NCI-H524 treated with DMSO at 0.1 percent for 48 hours (cell line): ENCODE measurements at regions not wholly inside any gene's neighbourhood (a gene's known extent, or its start where the extent isn't known, plus 50 kb on each side); places are given as distances from the start of the nearest gene placed in this dataset.

Experiments
- DNase-seq: peaks from one replicate; lab custom pipeline; 2025; lab: John Stamatoyannopoulos, UW

DNA sequence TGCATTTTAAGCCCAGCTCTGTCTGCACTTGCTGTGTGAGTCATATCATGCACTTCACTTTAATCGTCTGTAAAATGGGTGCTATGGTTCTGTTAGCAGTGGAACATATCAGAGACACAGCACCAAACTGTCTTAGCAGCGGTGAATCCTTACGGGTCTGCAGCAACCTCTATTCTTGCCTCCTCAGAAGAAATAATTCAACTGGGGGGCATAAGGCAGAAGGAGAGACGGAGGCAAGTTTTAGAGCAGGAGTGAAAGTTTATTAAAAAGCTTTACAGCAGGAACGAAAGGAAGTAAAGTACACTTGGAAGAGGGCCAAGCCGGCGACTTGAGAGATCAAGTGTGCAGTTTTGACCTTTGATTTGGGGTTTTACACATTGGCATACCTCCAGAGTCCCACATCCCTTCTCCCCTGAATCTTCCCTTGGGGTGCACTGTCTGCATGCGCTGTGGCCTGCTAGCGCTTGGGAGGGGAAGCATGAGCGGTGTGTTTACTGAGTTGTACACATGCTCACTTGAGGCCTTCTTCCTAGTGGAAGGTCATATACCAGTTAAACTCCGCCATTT is 109.8 kb downstream of the DDX1 start:
- DNase-seq = no peak

- no peak for DNase-seq
These were observed 110.3 kb downstream of the DDX1 start for GRCh38 chr2:15701991-15702390.

- DNase-seq = no peak
These were observed 110.8 kb downstream of the DDX1 start for GRCh38 chr2:15702452-15702851.

DNA sequence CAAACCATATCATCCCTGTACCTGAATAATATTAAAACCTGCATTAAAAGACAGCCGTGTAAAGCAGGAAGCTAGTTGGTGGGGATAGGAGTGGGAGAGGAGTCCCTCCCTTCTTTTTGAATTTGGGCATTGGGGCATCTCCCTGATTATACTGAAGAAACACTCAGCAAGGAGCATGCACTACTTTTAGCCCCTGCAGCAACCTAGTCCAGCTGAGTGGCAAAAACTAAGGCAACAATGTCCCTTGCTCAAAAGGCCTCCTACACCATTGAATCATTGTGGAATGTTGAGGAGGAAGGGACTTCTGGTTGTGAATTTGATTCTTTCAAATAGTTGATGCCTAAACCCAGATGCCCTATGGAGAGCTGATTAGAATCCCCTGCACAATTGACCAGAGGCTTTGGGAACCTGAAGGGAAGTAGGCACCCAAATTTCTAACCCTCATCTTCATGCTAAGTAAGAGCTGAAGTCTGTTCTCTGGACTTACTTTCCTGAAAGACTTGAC is 111.7 kb downstream of the DDX1 start:
- no peak for DNase-seq

- DNase-seq = no peak
These were observed 112.6 kb downstream of the DDX1 start for GRCh38 chr2:15704086-15704787.

GRCh38 chr2:15704788-15705115 is 113.1 kb downstream of the DDX1 start:
- DNase-seq = no peak

DNA sequence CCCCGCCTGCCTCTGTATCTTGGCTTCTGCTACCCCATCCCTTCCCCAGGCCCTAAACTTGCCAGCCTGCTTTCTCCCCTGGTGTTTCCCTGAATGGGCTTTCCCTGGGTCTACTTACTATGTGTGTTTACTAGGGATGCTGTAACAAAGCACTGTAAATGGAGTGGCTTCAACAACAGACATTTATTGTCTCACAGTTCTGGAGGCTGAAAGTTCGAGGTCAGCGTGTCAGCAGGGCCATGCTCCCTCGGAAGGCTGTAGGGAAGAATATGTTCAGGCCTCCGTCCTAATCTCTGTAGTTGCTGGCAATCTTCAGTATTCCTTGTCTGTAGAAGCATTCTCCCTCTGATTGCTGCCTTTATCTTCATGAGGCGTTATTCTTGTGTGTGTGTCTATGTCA is 113.6 kb downstream of the DDX1 start:
- no peak for DNase-seq

GRCh38 chr2:15705839-15706386 is 114.2 kb downstream of the DDX1 start:
- DNase-seq = no peak

DNA sequence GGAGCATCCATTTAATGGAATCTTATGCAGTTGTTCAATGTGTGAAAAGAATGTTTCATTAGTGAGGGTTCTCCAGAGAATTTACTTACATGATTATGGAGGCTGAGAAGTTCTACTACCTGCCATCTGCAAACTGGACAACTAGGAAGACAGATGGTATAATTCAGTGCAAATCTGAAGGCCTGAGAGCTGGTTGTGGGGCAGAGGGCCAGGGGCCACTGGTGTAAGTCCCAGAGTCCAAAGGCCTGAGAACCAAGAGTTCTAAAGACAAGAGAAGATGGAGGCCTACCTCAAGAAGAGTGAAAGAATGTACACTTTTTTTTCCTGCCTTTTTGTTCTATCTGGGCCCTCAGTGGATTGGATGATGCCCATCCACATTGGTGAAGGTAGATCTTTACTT is 114.8 kb downstream of the DDX1 start:
- DNase-seq = no peak

GRCh38 chr2:15706986-15707632 is 115.4 kb downstream of the DDX1 start:
- DNase-seq = no peak

GRCh38 chr2:15708161-15708560 is 116.5 kb downstream of the DDX1 start:
- DNase-seq = no peak

DNA sequence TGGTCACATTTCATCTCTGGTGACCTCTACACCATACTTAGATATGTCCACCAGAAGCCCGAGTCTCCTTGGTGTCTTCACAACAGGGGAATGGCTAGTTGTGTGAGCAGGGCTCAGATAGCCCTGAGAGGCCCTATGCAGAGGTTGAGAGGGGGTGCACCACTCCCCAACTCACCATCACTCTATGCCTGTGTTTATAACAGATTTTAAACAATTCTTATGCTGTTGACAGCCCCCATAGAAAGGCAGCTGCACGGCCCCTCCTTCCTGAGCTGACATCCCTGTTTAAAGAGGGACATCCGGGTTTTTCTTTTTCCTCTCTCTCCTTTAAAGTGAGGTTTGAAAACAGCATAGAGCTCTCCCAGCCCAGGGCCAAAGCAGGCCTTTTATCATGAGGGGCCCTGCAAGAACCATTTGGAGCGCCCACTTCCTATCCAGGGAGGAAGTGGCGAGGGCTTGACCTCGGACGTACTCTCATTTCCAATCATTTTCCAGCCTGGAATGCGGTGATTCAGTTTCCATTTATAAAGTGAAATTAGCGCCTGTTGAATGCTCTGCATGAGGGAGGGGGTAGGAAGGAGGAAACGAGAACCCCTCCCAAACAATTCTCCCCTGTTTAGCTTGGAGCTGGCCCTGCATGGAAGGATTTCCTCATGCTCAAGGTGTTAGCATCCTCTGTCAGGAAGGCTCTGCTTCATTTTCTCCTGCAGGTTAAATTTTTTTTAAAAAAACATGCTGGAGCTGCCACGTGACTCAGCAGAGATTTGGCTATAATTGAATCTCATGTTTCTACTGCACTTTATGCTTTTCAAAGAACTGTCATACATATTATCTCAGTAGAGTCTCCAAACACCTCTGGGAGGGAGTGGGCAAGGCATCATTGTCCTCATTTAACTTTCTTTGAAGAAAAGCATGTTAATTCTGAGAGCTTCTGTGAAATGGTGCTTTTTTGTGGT is 117.5 kb downstream of the DDX1 start:
- no peak for DNase-seq

DNA sequence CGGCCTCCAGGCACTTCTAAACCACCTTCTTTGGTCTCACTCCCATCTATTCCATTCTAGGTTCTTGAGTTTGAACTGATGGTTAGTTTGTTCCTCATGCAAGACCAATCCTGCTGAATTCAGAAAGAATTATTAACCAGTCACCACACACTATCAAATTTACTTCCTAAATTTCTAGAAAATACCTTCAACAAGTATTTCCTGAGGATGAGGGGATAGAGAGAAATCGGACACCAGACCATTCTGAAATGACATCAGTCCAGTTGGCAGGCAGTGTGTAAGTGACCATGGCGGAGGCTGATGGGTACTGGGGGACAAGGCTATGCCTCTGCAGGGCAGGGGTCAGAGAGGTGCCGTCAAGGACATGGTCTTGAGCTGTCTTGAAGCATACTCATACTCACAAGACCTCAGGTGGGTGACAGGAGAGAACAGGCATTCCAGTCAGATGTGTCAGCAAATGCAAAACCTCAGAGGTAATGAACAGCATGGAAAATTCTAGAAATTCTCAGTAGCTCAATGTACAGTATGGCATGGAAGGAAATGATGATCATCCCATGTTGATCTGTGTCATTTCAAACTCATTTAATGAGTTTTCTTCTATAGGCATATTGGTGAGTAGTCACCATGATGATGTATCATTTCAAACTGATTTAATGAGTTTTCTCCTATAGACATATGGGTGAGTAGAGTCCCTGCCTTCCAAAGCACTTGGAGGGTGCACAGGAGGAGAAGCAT is 119.6 kb downstream of the DDX1 start:
- no peak for DNase-seq

GRCh38 chr2:15712551-15713342 is 121.1 kb downstream of the DDX1 start:
- DNase-seq = no peak

DNA sequence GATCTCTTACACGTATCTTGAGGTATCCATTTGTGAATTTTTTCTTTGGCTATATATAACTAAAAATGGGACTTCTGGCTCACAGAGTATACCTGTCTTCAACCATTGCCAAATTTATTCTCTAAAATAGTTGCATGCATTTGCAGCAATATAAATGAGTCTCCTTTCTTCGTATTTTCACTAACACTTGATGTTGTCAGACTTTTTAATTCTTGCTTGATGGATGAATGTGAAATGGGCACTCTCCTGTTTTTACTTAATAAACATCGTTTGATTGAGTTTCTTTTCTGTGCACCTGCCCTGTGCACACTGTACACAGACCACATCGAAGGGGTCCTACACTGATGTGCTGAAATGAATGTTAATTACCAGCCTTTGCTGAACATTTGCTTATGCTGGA is 121.8 kb downstream of the DDX1 start:
- DNase-seq = no peak

DNA sequence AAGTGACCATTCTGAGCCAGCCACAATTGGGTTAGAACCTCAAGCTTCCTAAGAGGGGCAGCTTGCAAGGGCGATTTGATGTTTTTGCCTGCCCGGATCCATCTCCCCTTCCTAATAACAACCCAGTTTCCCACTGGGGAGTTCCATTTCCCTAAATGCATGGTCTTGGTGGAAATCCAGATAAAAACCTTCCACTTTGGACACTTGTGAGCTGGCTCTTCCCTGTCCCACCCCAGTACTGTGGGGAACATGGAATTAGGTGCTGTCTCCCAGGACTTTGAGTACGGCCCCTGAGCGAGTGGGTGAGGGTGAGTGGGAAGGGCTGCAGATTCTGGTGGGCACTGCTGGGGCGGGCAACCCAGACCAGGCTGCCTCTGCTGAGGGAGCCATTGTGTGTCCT is 122.3 kb downstream of the DDX1 start:
- no peak for DNase-seq

DNA sequence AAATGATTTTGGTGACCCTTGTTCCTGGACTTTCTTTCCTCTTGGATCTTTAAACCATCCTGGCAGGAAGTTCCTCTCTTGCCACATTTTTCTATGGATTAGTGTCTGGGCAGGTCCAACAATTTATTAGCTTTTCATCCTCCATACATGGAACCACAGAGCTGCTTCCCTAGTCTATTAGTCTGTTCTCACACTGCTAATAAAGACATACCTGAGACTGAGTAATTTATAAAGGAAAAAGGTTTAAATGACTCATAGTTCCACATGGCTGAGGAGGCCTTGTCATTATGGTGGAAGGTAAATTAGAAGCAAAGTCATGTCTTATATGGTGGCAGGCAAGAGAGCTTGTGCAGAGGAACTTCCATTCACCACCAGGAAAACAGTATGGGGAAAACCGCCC is 122.9 kb downstream of the DDX1 start:
- DNase-seq = no peak

DNA sequence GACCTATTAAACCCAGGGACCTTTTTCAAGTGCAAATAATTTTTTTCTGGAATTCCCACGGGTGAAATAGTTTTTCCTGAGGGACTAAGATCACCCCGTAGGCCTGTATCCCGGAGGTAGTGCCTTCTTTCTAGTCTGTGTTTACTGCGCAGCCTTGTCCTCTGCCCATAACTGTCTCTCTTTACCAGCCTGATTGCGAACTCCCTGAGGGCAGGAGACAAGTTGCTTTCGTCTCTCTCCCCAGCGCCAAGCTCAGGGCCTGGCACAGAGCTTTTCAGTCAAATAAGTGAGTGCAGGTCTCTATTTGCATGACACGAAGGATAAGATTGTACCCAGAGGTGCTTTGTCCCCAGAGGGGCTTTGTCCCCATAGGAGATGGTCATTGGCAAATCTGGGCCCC is 123.9 kb downstream of the DDX1 start:
- no peak for DNase-seq

DNA sequence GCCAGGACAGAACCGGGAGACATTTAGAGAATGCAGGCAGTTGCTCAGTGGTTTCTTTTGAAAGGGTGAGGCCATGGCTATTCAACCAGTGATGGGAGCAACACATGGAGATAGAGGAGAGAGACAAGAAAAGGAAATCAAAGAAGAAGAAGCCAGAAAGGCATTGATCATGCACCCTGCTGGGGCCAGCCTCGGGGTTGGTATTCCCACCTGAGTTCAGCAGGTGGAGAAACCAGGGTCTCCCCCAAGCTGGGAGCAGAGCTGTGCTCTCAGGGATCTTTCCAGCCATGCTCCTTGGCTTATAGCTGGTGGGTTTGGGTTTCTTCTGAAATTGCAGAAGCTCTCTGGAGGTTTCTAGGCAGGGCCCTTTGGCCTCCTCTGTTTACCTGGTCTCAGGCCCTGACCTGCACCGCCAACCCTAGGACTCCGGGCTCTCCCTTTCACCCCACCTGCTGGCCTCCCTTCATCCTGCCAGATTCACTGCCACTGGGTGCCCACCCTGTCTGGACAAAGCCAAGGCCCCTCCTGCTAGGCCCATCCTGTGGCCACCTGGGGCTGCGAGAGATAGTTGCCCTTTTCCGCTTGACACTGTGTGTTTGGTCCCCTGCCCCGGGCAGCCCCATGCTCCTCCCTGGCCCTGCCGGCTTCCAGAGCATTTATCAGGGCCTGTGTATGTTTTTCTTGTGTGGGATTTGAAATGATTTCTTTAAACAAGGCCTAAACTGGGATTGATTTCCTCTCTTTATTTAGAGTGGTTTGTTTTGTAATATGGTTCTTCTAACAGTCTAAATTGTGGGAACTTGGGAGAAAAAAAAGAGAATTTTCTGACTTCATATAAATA is 126.7 kb downstream of the DDX1 start:
- no peak for DNase-seq

- no peak for DNase-seq
These were observed 127.3 kb downstream of the DDX1 start for GRCh38 chr2:15718944-15719323.
